AML-193 (cell line): ENCODE measurements at regions not wholly inside any gene's neighbourhood (a gene's known extent, or its start where the extent isn't known, plus 50 kb on each side); places are given as distances from the start of the nearest gene placed in this dataset.
A peak's percentile ranks its signal among the peaks of the same experiment; 100 is the strongest.

Experiments
- DNase-seq, 2 experiments: peaks; one replicate each; lab custom pipeline; 2025; lab: John Stamatoyannopoulos, UW

- no peak for DNase-seq
Observed at GRCh38 chr1:58862728-58863385, 79.0 kb upstream of the JUN start.

GRCh38 chr1:58864654-58865053 is 80.8 kb upstream of the JUN start:
- no peak for DNase-seq

- DNase-seq, result no peak
Observed at GRCh38 chr1:58866578-58866977, 82.7 kb upstream of the JUN start.

GRCh38 chr1:58869638-58870297 is 85.9 kb upstream of the JUN start:
- DNase-seq, result no peak

- no peak for DNase-seq
Observed at GRCh38 chr1:58870298-58870676, 86.4 kb upstream of the JUN start.

GRCh38 chr1:58874342-58874741 is 90.5 kb upstream of the JUN start:
- no peak for DNase-seq

- DNase-seq, result no peak
Observed at GRCh38 chr1:58874757-58875755, 91.2 kb upstream of the JUN start.

- DNase-seq, result peak in 1 of 2 experiments; percentile 21
Observed at GRCh38 chr1:58879464-58879863, 95.6 kb upstream of the JUN start.

GRCh38 chr1:58880592-58880991 is 96.7 kb upstream of the JUN start:
- DNase-seq, result no peak

GRCh38 chr1:58881471-58881994 is 97.7 kb upstream of the JUN start:
- peak; percentile 10 to 15 for DNase-seq

- DNase-seq, result no peak
Observed at GRCh38 chr1:58882322-58882948, 98.6 kb upstream of the JUN start.

- peak; percentile 94 to 96 for DNase-seq
Observed at GRCh38 chr1:58883037-58883887, 99.4 kb upstream of the JUN start.

GRCh38 chr1:58883888-58884482 is 100.1 kb upstream of the JUN start:
- peak; percentile 66 to 80 for DNase-seq

- no peak for DNase-seq
Observed at GRCh38 chr1:58884706-58885661, 101.1 kb upstream of the JUN start.

GRCh38 chr1:58885998-58886397 is 102.2 kb upstream of the JUN start:
- DNase-seq, result peak in 1 of 2 experiments; percentile 14

GRCh38 chr1:58886611-58887010 is 102.8 kb upstream of the JUN start:
- DNase-seq, result no peak

GRCh38 chr1:58887059-58887458 is 103.2 kb upstream of the JUN start:
- no peak for DNase-seq

- DNase-seq, result no peak
Observed at GRCh38 chr1:58888833-58889232, 105.0 kb upstream of the JUN start.

GRCh38 chr1:58890113-58890512 is 106.3 kb upstream of the JUN start:
- no peak for DNase-seq
